Thoracic aorta (tissue), 2 donors: ENCODE measurements at regions not wholly inside any gene's neighbourhood (a gene's known extent, or its start where the extent isn't known, plus 50 kb on each side); places are given as distances from the start of the nearest gene placed in this dataset.

Experiments
- ATAC-seq: fragments of 150-250 bp; one replicate; pipeline ENCODE4 v1.8.0; 2017; ENCODE audit warnings: low read depth; ENCODE audit not compliant: insufficient number of reproducible peaks, low FRiP score
- DNase-seq: peaks from one replicate; pipeline ENCODE4 v3.0.0-alpha.2; 2020; ENCODE audit warnings: low spot score
- H3K27ac ChIP-seq, 2 donors: fragments of 200-600 bp; sonication (generic); 1 replicate in 1 of 2; 2 replicates in 1 of 2; pipeline ENCODE4 v1.5.1; 2016; ENCODE audit warnings: mild to moderate bottlenecking in 2 of 2, moderate library complexity in 2 of 2
- H3K27me3 ChIP-seq: fragments of 200-600 bp; sonication (generic); replicated peaks from 2 replicates; pipeline ENCODE4 v1.6.0; 2016; ENCODE audit warnings: mild to moderate bottlenecking; ENCODE audit not compliant: insufficient read depth
- H3K36me3 ChIP-seq: fragments of 200-600 bp; sonication (generic); one replicate; pipeline ENCODE4 v1.5.1; 2016
- H3K4me1 ChIP-seq, 2 donors: fragments of 200-600 bp; sonication (generic); 1 replicate in 1 of 2; 2 replicates in 1 of 2; pipeline versions ENCODE4 v1.5.1 to v1.6.0; 2016; ENCODE audit warnings: low read depth in 2 of 2, mild to moderate bottlenecking in 1 of 2; ENCODE audit not compliant: control insufficient read depth in 1 of 2
- H3K4me3 ChIP-seq: fragments of 200-600 bp; sonication (generic); 2 replicates; pipeline ENCODE4 v1.5.1; 2016; ENCODE audit warnings: mild to moderate bottlenecking
- H3K9me3 ChIP-seq: fragments of 200-600 bp; sonication (generic); 2 replicates; pipeline ENCODE4 v1.5.1; 2016
- TF ChIP-seq, protein P1 (sequence below): fragments of 200-600 bp; sonication (generic); IDR thresholded peaks from one replicate; pipeline ENCODE4 v1.5.1; 2019; ENCODE audit warnings: antibody characterized with exemption

DNA sequence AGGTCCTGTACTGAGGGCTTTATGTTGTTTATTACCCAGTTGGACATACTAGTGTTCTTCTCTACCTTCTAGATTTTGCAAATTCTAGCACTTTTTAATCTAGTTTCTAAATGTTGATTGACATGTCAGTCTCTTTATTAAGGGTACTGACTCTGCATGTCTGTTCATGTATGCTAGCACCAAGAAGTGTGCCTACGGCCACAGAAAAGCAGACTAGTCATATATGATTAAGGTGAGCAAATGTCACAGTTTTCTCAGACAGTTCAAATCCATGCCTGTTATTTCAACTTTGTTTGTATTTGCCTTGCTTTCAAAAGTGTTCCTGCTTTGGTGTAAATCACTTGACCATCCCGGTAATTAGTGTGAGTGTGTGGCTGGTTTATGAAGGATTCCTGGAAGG is 145.0 kb upstream of the DSEL start:
- no peak for ATAC-seq
- Histone ChIP-seq H3K27ac (no peak overlapping the region), H3K36me3 (no peaks in the 10 kb centered on the region), H3K4me1 (no peaks in the 10 kb centered on the region), H3K27me3 (no peaks in the 10 kb centered on the region), H3K4me3 (no peak overlapping the region), H3K9me3 (no peaks in the 10 kb centered on the region)
- TF ChIP-seq, protein P1, sequence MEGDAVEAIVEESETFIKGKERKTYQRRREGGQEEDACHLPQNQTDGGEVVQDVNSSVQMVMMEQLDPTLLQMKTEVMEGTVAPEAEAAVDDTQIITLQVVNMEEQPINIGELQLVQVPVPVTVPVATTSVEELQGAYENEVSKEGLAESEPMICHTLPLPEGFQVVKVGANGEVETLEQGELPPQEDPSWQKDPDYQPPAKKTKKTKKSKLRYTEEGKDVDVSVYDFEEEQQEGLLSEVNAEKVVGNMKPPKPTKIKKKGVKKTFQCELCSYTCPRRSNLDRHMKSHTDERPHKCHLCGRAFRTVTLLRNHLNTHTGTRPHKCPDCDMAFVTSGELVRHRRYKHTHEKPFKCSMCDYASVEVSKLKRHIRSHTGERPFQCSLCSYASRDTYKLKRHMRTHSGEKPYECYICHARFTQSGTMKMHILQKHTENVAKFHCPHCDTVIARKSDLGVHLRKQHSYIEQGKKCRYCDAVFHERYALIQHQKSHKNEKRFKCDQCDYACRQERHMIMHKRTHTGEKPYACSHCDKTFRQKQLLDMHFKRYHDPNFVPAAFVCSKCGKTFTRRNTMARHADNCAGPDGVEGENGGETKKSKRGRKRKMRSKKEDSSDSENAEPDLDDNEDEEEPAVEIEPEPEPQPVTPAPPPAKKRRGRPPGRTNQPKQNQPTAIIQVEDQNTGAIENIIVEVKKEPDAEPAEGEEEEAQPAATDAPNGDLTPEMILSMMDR, result no peak
- DNase-seq, result no peak

DNA sequence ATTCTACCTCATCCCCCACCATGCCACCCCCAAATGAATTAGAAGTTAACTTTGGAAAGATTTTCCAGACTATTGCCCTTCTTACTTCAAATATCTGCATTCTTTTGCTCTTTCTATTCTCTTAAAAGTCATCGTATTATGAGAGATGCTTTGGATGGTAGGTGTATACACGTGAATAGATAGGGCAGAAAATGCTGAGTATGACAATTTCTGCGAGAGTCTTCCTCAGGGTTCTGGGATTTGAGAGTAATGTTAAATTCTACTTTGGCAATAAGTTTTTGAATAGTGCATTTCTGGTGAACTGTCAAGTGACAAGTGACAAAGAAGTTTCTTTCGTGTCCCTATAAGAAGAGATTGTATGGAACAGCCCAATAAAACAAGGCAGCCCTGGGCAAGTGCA is 137.6 kb upstream of the DSEL start:
- no peaks in the 10 kb centered on the region for H3K9me3 ChIP-seq
- peaks cover 0 to 10% of the 10 kb centered on the region in 2 donors for H3K4me1 ChIP-seq
- H3K4me3 ChIP-seq, result no peak overlapping the region
- DNase-seq, result no peak
- H3K27ac ChIP-seq, result no peak overlapping the region
- no peaks in the 10 kb centered on the region for H3K36me3 ChIP-seq
- TF ChIP-seq, protein P1, result no peak
- ATAC-seq, result no peak
- no peaks in the 10 kb centered on the region for H3K27me3 ChIP-seq

DNA sequence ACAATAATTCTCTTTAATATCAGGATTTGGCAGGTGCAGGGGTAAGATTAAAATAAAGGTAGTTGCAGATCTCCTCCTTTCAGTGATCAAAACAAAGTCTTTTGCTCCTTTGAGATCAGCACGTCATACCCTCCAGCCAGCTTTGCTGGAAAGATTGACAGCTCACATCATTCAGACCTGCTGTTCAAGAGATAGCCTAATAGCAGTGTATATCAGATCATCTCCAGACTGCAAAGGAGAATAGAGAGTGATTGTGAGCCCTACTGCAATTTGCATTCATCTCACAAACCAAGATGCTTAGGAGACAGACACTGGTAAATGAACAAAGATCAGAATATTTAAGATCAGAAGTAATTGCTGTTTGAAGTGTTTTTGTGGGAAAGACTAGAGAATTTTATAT is 135.8 kb upstream of the DSEL start:
- Histone ChIP-seq H3K4me1 (peaks cover 0 to 10% of the 10 kb centered on the region in 2 donors), H3K27ac (no peak overlapping the region), H3K9me3 (no peaks in the 10 kb centered on the region), H3K27me3 (no peaks in the 10 kb centered on the region), H3K36me3 (no peaks in the 10 kb centered on the region), H3K4me3 (no peak overlapping the region)
- DNase-seq (no peak), ATAC-seq (no peak)
- TF ChIP-seq, protein P1, result no peak

DNA sequence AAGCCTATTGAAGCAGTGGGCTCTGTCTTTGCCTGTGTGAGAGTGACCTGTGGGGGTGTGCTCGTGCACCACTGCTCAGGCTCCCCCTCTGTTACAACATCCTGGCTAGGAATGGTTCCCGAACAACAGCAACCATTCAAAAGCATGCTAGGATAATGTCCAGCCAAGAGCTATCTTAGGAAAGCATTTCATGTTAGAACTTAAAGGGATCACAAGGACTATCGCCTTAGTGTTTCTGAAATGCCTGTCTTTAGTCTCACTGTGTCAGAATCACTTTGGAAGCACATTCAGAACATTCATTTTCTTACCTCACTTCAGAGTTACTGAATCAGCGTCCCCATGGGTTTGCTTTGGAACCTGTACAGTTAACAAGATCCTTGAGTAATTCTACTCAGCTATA is 134.9 kb upstream of the DSEL start:
- ATAC-seq, result no peak
- no peaks in the 10 kb centered on the region for H3K36me3 ChIP-seq
- H3K9me3 ChIP-seq, result no peaks in the 10 kb centered on the region
- no peak overlapping the region for H3K4me3 ChIP-seq
- TF ChIP-seq, protein P1, result no peak
- no peak for DNase-seq
- no peaks in the 10 kb centered on the region for H3K27me3 ChIP-seq
- H3K4me1 ChIP-seq, result peaks cover 0 to 10% of the 10 kb centered on the region in 2 donors
- H3K27ac ChIP-seq, result no peak overlapping the region

DNA sequence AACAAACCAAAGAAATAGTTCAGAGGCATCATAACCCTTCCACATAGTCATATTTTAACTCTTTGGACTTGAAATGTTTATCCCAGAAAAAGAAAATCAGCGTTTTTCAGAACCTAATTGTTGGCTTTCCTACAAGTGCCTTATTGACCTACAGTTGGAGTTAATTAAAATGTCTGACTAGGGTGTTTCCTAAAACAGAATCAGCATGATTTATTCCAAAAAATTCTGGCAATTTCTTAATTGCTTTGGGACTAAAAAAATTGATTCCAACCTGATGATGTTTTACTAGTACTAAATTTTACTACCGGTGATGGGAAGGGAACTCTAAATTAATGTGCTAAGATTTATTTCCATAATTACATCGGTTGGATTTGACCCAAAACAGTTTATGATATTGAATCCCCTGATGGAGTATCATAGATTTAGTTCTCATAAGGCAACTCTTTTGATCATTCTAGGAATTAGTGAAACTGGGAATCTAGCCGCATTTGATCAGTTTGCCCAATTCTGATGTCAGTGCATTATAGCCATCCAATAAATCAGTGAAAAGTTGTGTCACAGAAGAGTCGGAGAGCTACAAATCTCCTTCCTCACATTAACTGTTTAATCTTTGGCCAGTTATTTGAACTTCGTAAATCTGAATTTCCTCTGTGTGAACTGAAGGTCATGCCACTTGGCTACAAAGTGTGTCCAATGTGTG is 134.3 kb upstream of the DSEL start:
- TF ChIP-seq, protein P1, result no peak
- Histone ChIP-seq H3K27me3 (no peaks in the 10 kb centered on the region), H3K36me3 (no peaks in the 10 kb centered on the region), H3K4me1 (peaks cover 0 to 10% of the 10 kb centered on the region in 2 donors), H3K9me3 (no peaks in the 10 kb centered on the region), H3K4me3 (no peak overlapping the region), H3K27ac (no peak overlapping the region)
- ATAC-seq (no peak), DNase-seq (no peak)
